Stimulated activated CD4-positive, alpha-beta T cell treated with anti-CD3 and anti-CD28 coated beads, Interleukin-15, amount 100 ng/mL, for 48 hours (primary cell): ENCODE measurements at regions not wholly inside any gene's neighbourhood (a gene's known extent, or its start where the extent isn't known, plus 50 kb on each side); places are given as distances from the start of the nearest gene placed in this dataset.
"Not testable (repeated sequence)": the region's sequence is repeated elsewhere in the genome, so short reads cannot be mapped to it uniquely, and the experiment has no call there.

Source experiments
- DNase-seq, 2 donors: peaks; one replicate each; pipeline ENCODE4 v3.0.0-alpha.2; 2020; ENCODE audit warnings: low read depth in 2 of 2

- no peak for DNase-seq
These were observed 422.3 kb downstream of the TMEM232 start for GRCh38 chr5:110304176-110304575.

GRCh38 chr5:110306650-110307049, 419.8 kb downstream of the TMEM232 start:
- no peak for DNase-seq

DNA sequence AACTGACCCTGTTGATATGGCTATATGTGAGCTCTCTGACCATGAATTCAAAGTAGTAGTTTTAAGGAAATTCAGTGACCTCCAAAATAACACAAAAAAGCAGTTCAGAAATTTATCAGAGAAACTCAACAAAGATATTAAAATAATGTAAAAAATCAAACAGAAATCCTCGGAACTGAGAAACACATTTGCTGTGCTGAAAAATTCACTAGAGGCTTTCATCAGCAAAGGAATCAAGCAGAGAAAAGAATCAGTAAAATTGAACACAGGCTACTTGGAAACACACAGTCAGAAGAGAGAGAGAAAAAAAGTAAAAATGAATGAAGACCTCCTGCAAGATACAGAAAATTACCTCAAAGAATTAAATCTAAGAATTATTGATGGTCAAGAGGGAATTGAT, 417.2 kb downstream of the TMEM232 start:
- DNase-seq = no peak

GRCh38 chr5:110316566-110316965, 409.9 kb downstream of the TMEM232 start:
- DNase-seq = not testable (repeated sequence)

GRCh38 chr5:110321117-110321516, 405.4 kb downstream of the TMEM232 start:
- no peak for DNase-seq

DNA sequence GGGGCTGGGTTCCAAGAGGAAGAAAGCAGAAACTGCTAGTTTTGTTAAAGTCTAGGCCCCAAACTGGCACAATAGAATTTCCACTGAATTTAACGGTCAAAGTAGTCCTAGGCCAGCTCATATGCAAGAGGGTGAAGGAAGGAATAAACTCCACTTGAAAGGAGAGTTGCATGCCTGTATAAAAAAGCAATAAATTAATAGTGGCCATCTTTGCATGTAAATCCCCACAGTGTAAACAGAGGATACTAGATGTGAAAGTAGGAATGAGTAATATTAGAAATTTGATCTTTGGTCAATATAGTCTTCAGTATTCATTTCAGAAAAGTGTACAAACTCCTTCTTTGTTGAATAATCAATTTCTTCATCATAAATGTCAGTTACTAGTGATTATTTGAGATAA, 403.1 kb downstream of the TMEM232 start:
- DNase-seq = no peak

- no peak for DNase-seq
These were observed 402.6 kb downstream of the TMEM232 start for GRCh38 chr5:110323832-110324231.

DNA sequence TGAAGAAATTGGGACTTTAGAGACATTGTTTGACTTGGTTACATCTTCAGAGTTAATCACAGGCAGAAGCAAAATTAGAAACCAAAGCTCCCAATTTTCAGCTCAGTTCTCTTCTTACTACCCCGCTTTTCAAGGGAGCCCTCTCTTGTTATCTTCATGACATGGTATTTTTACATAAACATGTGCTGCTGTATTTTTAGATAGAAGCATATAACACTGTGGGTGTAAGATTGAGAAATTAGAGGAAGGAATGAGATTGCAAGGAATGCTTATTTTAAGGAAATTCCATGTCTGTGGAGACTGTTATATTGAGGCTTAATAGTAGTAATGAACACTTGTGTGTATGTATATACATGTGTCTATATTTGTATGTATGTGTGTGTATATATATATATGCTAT, 401.6 kb downstream of the TMEM232 start:
- DNase-seq = no peak

GRCh38 chr5:110329955-110330525, 396.4 kb downstream of the TMEM232 start:
- no peak for DNase-seq

GRCh38 chr5:110333384-110333783, 393.1 kb downstream of the TMEM232 start:
- DNase-seq = no peak

DNA sequence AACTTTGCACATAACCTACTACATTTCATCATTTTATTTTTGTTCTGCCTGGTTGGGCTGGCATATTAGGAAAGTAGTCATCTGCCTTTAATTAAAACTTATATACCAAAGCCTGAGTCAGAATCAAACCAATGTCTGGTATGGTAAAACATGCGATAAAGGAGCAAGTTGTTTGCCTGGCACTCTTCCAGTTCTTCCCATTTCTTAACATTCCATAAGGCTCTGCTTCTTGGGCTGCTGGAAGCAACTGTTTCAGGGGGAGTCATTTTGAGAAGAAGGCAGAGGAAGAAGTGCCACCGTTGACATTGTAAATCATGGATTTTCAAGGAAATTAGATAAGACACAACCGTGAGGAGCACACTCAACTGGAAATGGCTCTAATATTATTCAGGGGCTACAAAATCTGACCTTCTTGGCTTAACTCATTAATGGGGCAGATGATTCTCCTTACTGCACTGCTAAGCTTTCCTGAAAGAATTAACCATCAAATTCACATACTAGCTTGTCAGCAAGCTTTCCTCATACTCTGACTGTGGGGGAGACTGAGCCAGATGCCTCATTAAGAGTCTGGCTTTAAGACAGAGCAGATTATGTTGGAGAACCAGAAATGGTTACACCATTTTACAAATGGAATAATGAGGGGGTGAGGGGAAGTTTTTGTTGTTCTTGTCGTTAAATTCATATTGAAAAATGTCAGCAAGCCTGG, 391.0 kb downstream of the TMEM232 start:
- DNase-seq = no peak

DNA sequence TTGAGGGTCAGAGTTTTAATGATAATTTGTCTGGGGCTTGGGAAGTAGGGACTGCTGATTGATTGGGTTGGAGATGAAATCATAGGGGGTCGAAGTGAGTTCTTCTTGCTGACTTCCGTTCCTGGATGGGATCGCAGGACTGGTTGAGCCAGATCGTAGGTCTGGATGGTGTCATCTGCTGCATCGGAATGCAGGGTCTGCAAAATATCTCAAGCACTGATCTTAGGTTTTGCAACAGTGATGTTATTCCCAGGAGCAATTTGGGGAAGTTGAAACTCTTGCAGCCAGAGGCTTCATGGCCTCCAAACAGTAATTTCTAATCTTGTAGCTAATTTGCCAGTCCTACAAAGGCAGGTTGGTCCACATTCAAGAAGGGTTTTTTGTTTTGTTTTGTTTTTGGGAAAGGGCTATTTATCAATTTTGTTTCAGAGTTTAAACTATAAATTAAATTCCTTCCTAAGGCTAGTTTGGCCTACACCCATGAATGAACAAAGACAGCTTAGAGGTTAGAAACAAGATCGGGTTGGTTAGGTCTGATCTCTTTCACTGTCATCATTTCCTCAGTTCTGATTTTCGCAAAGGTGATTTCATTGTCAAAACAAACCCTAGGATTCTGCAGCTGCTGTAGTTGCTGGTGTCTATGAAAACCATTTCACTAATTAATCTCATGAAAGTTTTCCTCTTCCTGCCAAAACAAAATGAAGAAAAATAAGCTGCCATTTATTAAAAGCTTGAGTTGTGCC, 388.0 kb downstream of the TMEM232 start:
- no peak for DNase-seq

- no peak for DNase-seq
These were observed 387.1 kb downstream of the TMEM232 start for GRCh38 chr5:110339399-110339798.

- DNase-seq = no peak
These were observed 384.6 kb downstream of the TMEM232 start for GRCh38 chr5:110341836-110342235.

DNA sequence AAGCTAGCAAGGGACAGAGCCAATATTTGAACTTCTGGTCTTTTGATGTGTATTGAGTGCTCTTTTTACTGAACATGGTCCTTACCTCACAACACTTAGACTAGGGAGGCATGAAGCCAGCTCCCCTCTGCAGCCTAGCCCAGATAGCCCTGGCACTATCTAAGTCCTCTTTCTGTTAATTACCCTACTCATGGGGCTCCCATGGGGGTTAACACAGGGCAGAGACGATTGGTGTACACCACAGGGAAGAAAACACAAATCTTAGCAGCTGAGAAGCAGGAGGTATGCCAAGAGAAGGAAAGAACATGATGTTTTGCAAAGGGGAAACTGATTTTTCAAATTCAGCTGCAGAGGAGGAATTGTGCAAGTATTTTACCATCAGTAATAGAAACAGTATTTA, 383.8 kb downstream of the TMEM232 start:
- no peak for DNase-seq

GRCh38 chr5:110343616-110344015, 382.9 kb downstream of the TMEM232 start:
- no peak for DNase-seq

GRCh38 chr5:110345623-110346022, 380.8 kb downstream of the TMEM232 start:
- DNase-seq = no peak

DNA sequence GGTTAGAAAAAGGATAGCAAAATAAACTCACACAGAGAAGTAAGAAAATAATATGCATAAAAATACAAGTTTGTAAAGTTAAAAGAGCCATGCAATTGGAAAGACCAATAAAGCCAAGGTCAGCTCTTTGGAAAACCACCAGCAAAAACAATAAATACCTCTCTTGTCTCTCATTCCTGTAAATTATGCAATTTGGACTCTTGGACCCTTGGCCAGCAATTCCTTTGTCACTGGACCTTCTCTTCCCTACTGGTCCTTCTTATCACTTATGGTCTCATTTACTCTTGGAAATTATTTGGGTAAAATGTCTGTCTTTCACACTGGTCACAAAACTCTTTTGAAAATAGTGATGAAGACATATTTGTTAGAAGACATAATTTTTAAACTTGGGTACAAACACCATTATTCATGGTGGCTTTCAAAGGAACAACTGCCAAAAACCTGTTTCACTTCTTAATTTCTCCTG, 379.5 kb downstream of the TMEM232 start:
- DNase-seq = no peak

DNA sequence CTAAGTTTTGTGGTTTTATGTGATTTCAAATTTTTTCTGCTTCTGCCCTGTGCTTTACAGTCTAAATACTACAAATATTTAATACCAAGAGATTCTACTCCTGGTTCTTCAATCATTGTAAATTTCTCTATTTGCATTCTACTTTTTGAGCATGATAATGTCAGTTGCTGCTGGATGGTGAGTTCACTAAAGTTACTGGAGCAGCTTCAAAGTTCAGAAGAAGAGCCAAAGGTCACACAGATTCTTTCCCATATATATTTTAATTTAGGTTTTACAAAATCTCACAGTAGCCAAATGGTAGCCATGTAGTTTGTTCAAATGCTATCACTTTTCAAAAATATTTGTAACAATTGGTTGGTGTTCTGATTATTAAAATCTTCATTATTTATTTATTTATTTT, 378.7 kb downstream of the TMEM232 start:
- no peak for DNase-seq

DNA sequence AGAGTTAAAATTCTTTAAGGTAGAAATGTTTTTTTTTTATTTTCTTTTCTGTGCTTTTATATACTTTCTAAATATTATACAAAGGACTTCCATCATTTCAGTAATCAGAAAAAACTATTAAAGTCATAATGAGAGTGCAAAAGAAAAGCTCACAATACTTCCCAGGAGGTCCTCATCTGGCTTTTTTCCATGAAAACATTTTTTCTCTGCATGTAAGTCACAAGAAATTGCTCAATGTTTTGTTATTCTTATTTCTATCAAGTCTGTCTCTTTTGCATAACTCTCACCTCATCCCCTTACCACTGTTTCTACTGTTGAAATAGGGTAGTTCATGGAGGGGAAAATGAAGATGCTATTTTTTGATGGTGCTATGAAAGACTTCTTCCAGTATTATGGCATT, 375.0 kb downstream of the TMEM232 start:
- no peak for DNase-seq

- DNase-seq = no peak
These were observed 372.2 kb downstream of the TMEM232 start for GRCh38 chr5:110354311-110354710.

DNA sequence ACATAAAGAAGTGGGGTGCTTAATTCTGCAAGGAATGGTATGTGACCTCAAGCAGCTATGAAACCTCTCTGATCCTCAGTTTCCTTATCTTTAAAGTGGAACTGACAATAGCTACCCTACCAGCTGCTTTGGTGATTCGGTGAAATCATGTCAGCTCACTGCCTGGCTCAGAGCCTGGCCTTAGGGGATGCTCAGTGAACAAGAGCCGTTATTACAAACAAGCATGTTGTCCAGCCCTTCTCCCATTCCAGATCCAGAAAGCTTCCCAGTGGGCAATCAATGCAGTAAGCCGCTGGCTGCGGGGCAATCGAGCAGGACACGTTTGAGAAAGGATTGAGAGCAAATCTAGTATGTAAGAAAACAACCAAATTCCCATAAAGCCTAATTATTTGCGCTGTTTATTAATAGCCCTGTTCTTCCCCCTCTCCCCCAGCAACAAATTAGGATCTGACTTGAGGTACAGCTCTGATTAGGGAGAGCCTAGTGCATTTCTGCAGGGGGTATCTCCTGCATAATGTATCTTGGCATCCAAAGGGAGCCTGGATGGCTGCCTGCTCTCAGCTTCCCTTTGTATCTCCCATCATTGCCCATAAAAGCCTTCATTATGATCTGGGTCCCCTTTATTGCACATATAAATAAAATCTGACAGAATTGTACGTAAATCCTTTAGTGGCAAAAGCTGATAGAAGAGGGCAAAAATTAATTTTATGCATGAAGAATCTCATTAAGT, 371.4 kb downstream of the TMEM232 start:
- DNase-seq = no peak
